ENCODE measurements at regions not wholly inside any gene's neighbourhood (a gene's known extent, or its start where the extent isn't known, plus 50 kb on each side); places are given as distances from the start of the nearest gene placed in this dataset.

- no peaks in the 10 kb centered on the region for H3K4me1 ChIP-seq (ENCODE audit: low read length)
- H3K27me3 ChIP-seq (replicated peaks; ENCODE audit: insufficient read depth, low read length): no peaks in the 10 kb centered on the region
- H3K79me2 ChIP-seq (ENCODE audit: low read length): no peaks in the 10 kb centered on the region
- no peak overlapping the region for H2AFZ ChIP-seq (ENCODE audit: low read length)
- no peak overlapping the region for H3K4me2 ChIP-seq (ENCODE audit: low read depth, low read length)
- no peaks in the 10 kb centered on the region for H3F3A ChIP-seq (ENCODE audit: insufficient read depth, low read length)
- H4K20me1 ChIP-seq (ENCODE audit: insufficient read depth, low read length): no peaks in the 10 kb centered on the region
- DNase-seq: no peak
- H3K9me3 ChIP-seq (replicated peaks; ENCODE audit: insufficient read depth, low read length): no peaks in the 10 kb centered on the region
- H3K9ac ChIP-seq (ENCODE audit: low read length): no peak overlapping the region
- no peak overlapping the region for H3K27ac ChIP-seq (ENCODE audit: low read length)
- TF ChIP-seq EZH2 (optimal IDR thresholded peaks at IDR 0.05; ENCODE audit: low read depth, low read length) (no peak), EZH2phosphoT487 (IDR thresholded peaks at IDR 0.05; ENCODE audit: low read length) (no peak), CTCF (IDR thresholded peaks at IDR 0.05; ENCODE audit: low read length) (no peak)
- no peaks in the 10 kb centered on the region for H3K36me3 ChIP-seq (replicated peaks; ENCODE audit: insufficient read depth, low read length)
- no peak overlapping the region for H3K4me3 ChIP-seq (ENCODE audit: low read length)
- no peaks in the 10 kb centered on the region for H3K9me2 ChIP-seq (replicated peaks; ENCODE audit: insufficient read depth, low read length)
Observed at GRCh38 chr20:11077226-11077625, 403.4 kb upstream of the JAG1 start.

GRCh38 chr20:11080010-11080409 lies 406.2 kb upstream of the JAG1 start:
- H4K20me1 ChIP-seq (ENCODE audit: insufficient read depth, low read length): no peaks in the 10 kb centered on the region
- TF ChIP-seq CTCF (IDR thresholded peaks at IDR 0.05; ENCODE audit: low read length) (no peak), EZH2phosphoT487 (IDR thresholded peaks at IDR 0.05; ENCODE audit: low read length) (no peak), EZH2 (optimal IDR thresholded peaks at IDR 0.05; ENCODE audit: low read depth, low read length) (no peak)

GRCh38 chr20:11080781-11081377 lies 407.1 kb upstream of the JAG1 start:
- Histone ChIP-seq H3K27me3 (replicated peaks; ENCODE audit: insufficient read depth, low read length) (no peaks in the 10 kb centered on the region), H3K4me2 (ENCODE audit: low read depth, low read length) (no peak overlapping the region), H3K79me2 (ENCODE audit: low read length) (no peaks in the 10 kb centered on the region), H3F3A (ENCODE audit: insufficient read depth, low read length) (no peaks in the 10 kb centered on the region), H3K4me3 (ENCODE audit: low read length) (no peak overlapping the region), H3K9ac (ENCODE audit: low read length) (no peak overlapping the region), H3K4me1 (ENCODE audit: low read length) (no peaks in the 10 kb centered on the region), H3K9me2 (replicated peaks; ENCODE audit: insufficient read depth, low read length) (no peaks in the 10 kb centered on the region), H4K20me1 (ENCODE audit: insufficient read depth, low read length) (no peaks in the 10 kb centered on the region), H3K9me3 (replicated peaks; ENCODE audit: insufficient read depth, low read length) (no peaks in the 10 kb centered on the region), H3K27ac (ENCODE audit: low read length) (no peak overlapping the region), H2AFZ (ENCODE audit: low read length) (no peak overlapping the region), H3K36me3 (replicated peaks; ENCODE audit: insufficient read depth, low read length) (no peaks in the 10 kb centered on the region)
- TF ChIP-seq EZH2 (optimal IDR thresholded peaks at IDR 0.05; ENCODE audit: low read depth, low read length) (no peak), CTCF (IDR thresholded peaks at IDR 0.05; ENCODE audit: low read length) (no peak), EZH2phosphoT487 (IDR thresholded peaks at IDR 0.05; ENCODE audit: low read length) (no peak)
- no peak for DNase-seq

More at GRCh38 chr20:11080010-11080409, 406.2 kb upstream of the JAG1 start:
- no peaks in the 10 kb centered on the region for H3K4me1 ChIP-seq (ENCODE audit: low read length)
- H3K36me3 ChIP-seq (replicated peaks; ENCODE audit: insufficient read depth, low read length): no peaks in the 10 kb centered on the region
- H3K79me2 ChIP-seq (ENCODE audit: low read length): no peaks in the 10 kb centered on the region
- H2AFZ ChIP-seq (ENCODE audit: low read length): no peak overlapping the region
- H3K9me2 ChIP-seq (replicated peaks; ENCODE audit: insufficient read depth, low read length): no peaks in the 10 kb centered on the region
- no peak for DNase-seq
- H3K4me3 ChIP-seq (ENCODE audit: low read length): no peak overlapping the region
- no peaks in the 10 kb centered on the region for H3K27me3 ChIP-seq (replicated peaks; ENCODE audit: insufficient read depth, low read length)
- no peaks in the 10 kb centered on the region for H3F3A ChIP-seq (ENCODE audit: insufficient read depth, low read length)
- no peak overlapping the region for H3K4me2 ChIP-seq (ENCODE audit: low read depth, low read length)
- H3K9ac ChIP-seq (ENCODE audit: low read length): no peak overlapping the region
- no peaks in the 10 kb centered on the region for H3K9me3 ChIP-seq (replicated peaks; ENCODE audit: insufficient read depth, low read length)
- H3K27ac ChIP-seq (ENCODE audit: low read length): no peak overlapping the region
